ENCODE measurements at regions not wholly inside any gene's neighbourhood (a gene's known extent, or its start where the extent isn't known, plus 50 kb on each side); places are given as distances from the start of the nearest gene placed in this dataset.
"Not testable (repeated sequence)": the region's sequence is repeated elsewhere in the genome, so short reads cannot be mapped to it uniquely, and the experiment has no call there.

- no peak for DNase-seq (ENCODE audit: low read depth)
- H3K4me3 ChIP-seq (replicated peaks; ENCODE audit: low read depth, low read length): no peak overlapping the region
- TF ChIP-seq, protein P1, sequence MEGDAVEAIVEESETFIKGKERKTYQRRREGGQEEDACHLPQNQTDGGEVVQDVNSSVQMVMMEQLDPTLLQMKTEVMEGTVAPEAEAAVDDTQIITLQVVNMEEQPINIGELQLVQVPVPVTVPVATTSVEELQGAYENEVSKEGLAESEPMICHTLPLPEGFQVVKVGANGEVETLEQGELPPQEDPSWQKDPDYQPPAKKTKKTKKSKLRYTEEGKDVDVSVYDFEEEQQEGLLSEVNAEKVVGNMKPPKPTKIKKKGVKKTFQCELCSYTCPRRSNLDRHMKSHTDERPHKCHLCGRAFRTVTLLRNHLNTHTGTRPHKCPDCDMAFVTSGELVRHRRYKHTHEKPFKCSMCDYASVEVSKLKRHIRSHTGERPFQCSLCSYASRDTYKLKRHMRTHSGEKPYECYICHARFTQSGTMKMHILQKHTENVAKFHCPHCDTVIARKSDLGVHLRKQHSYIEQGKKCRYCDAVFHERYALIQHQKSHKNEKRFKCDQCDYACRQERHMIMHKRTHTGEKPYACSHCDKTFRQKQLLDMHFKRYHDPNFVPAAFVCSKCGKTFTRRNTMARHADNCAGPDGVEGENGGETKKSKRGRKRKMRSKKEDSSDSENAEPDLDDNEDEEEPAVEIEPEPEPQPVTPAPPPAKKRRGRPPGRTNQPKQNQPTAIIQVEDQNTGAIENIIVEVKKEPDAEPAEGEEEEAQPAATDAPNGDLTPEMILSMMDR (IDR thresholded peaks at IDR 0.05; ENCODE audit: low read length, missing control alignments): no peak
These were observed 823.2 kb upstream of the ID2 start for GRCh38 chr2:7858624-7859023.

GRCh38 chr2:7860693-7861092, 821.2 kb upstream of the ID2 start:
- no peak for DNase-seq (ENCODE audit: low read depth)
- no peak overlapping the region for H3K4me3 ChIP-seq (replicated peaks; ENCODE audit: low read depth, low read length)
- TF ChIP-seq, protein P1 (IDR thresholded peaks at IDR 0.05; ENCODE audit: low read length, missing control alignments): no peak

GRCh38 chr2:7861910-7862702, 819.8 kb upstream of the ID2 start:
- no peak for DNase-seq (ENCODE audit: low read depth)
- TF ChIP-seq, protein P1 (IDR thresholded peaks at IDR 0.05; ENCODE audit: low read length, missing control alignments): no peak
- no peak overlapping the region for H3K4me3 ChIP-seq (replicated peaks; ENCODE audit: low read depth, low read length)

DNA sequence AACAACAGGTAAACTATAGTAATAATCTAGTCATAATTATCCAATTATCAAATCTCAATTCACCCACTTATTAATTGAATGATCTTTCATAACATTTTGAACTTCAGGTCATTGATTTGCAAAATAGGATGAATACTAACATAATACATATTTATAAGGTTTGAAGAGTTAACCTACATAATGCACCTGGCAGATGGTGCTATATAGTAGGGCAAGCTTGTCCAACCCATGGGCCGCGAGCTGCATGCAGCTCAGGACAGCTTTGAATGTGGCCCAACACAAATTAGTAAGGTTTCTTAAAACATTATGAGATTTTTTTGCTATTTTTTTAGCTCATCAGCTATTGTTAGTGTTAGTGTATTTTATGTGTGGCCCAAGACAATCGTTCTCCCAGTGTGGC, 815.8 kb upstream of the ID2 start:
- no peak overlapping the region for H3K4me3 ChIP-seq (replicated peaks; ENCODE audit: low read depth, low read length)
- TF ChIP-seq, protein P1 (IDR thresholded peaks at IDR 0.05; ENCODE audit: low read length, missing control alignments): no peak
- no peak for DNase-seq (ENCODE audit: low read depth)

- DNase-seq (ENCODE audit: low read depth): no peak
- TF ChIP-seq, protein P1 (IDR thresholded peaks at IDR 0.05; ENCODE audit: low read length, missing control alignments): no peak
- H3K4me3 ChIP-seq (replicated peaks; ENCODE audit: low read depth, low read length): no peak overlapping the region
These were observed 815.0 kb upstream of the ID2 start for GRCh38 chr2:7866825-7867224.

DNA sequence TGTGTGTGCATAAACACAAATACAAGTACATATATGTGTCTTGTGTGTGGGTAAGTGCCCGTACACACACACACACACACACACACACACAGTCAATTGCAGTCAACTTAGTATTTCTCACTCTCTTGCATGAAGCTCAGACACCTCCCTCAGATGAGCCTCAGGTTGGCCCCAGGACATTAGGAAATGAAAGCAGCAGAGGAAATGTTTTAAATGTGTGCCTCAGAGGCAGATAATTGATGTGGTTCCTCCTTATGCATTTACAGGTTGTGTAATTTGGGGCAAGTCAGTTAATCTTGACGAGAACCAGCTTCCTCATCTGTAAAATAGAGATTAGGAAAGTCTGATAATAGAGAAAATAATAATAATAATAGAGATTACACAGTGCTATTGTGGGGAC, 814.0 kb upstream of the ID2 start:
- H3K4me3 ChIP-seq (replicated peaks; ENCODE audit: low read depth, low read length): no peak overlapping the region
- TF ChIP-seq, protein P1 (IDR thresholded peaks at IDR 0.05; ENCODE audit: low read length, missing control alignments): no peak
- no peak for DNase-seq (ENCODE audit: low read depth)

- H3K4me3 ChIP-seq (replicated peaks; ENCODE audit: low read depth, low read length): no peak overlapping the region
- no peak for DNase-seq (ENCODE audit: low read depth)
- TF ChIP-seq, protein P1 (IDR thresholded peaks at IDR 0.05; ENCODE audit: low read length, missing control alignments): no peak
These were observed 813.0 kb upstream of the ID2 start for GRCh38 chr2:7868836-7869235.

DNA sequence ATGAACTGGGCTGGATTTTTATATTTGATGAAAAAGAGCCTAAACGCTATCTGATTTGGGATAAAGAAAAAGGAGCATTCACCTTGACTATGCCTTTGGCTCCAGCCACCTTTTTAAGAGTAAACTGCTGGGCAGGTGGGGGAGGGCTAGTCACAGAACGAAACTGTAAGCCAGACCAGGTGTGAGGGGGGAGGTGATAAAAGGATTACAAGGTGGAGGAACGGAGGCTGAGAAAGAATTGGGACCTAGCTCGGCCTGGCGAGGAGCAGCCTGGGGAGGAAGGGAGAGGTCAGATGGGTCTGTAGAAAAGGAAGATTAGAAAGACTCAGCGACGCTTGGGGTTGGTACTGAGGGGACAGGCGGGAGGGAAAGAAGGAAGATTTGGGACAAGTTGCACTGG, 805.4 kb upstream of the ID2 start:
- DNase-seq (ENCODE audit: low read depth); H3K4me3 ChIP-seq (replicated peaks; ENCODE audit: low read depth, low read length): not testable (repeated sequence)

DNA sequence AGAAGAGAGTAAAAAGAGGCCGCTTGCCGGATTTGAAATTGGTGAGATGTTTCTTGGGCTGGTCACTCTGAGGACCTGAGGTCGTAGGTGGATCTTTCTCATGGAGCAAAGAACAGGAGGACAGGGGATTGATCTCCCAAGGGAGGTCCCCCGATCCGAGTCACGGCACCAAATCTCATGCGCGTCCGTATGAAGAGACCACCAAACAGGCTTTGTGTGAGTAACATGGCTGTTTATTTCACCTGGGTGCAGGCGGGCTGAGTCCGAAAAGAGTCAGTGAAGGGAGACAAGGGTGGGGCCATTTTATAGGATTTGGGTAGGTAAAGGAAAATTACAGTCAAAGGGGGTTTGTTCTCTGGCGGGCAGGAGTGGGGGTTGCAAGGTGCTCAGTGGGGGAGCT, 803.6 kb upstream of the ID2 start:
- not testable (repeated sequence) for DNase-seq (ENCODE audit: low read depth)

More for the DNA sequence above, 803.6 kb upstream of the ID2 start:
- H3K4me3 ChIP-seq (replicated peaks; ENCODE audit: low read depth, low read length): not testable (repeated sequence)

Data from fibroblast of pulmonary artery (primary cell).